ENCODE measurements at regions not wholly inside any gene's neighbourhood (a gene's known extent, or its start where the extent isn't known, plus 50 kb on each side); places are given as distances from the start of the nearest gene placed in this dataset.

GRCh38 chr16:86710602-86710950 is 132.2 kb downstream of the FOXL1 start:
- no peak for TF ChIP-seq CTCF (IDR thresholded peaks at IDR 0.05; ENCODE audit: insufficient read depth, missing control alignments)
- FAIRE-seq (no peak), DNase-seq (ENCODE audit: insufficient read length, low spot score) (no peak)

GRCh38 chr16:86712158-86713009 is 134.0 kb downstream of the FOXL1 start:
- no peak for TF ChIP-seq CTCF (IDR thresholded peaks at IDR 0.05; ENCODE audit: insufficient read depth, missing control alignments)
- no peak for FAIRE-seq

GRCh38 chr16:86713021-86713631 is 134.8 kb downstream of the FOXL1 start:
- TF ChIP-seq CTCF (IDR thresholded peaks at IDR 0.05; ENCODE audit: insufficient read depth, missing control alignments): no peak
- DNase-seq (ENCODE audit: insufficient read length, low spot score) (no peak), FAIRE-seq (no peak)

More at GRCh38 chr16:86712158-86713009, 134.0 kb downstream of the FOXL1 start:
- DNase-seq (ENCODE audit: insufficient read length, low spot score): no peak

GRCh38 chr16:86714166-86714565 is 135.8 kb downstream of the FOXL1 start:
- DNase-seq (ENCODE audit: insufficient read length, low spot score) (no peak), FAIRE-seq (no peak)
- TF ChIP-seq CTCF (IDR thresholded peaks at IDR 0.05; ENCODE audit: insufficient read depth, missing control alignments): no peak

GRCh38 chr16:86716649-86717048 is 138.3 kb downstream of the FOXL1 start:
- DNase-seq (ENCODE audit: insufficient read length, low spot score) (no peak), FAIRE-seq (no peak)
- TF ChIP-seq CTCF (IDR thresholded peaks at IDR 0.05; ENCODE audit: insufficient read depth, missing control alignments): no peak

- FAIRE-seq (no peak), DNase-seq (ENCODE audit: insufficient read length, low spot score) (no peak)
- TF ChIP-seq CTCF (IDR thresholded peaks at IDR 0.05; ENCODE audit: insufficient read depth, missing control alignments): no peak
Measured at GRCh38 chr16:86718118-86718517, 139.8 kb downstream of the FOXL1 start.

- no peak for TF ChIP-seq CTCF (IDR thresholded peaks at IDR 0.05; ENCODE audit: insufficient read depth, missing control alignments)
- FAIRE-seq: no peak
- no peak for DNase-seq (ENCODE audit: insufficient read length, low spot score)
Measured at GRCh38 chr16:86722970-86723369, 144.6 kb downstream of the FOXL1 start.

All from D721Med (cell line).